Dedifferentiated amniotic fluid mesenchymal stem cell (primary cell): ENCODE measurements at regions not wholly inside any gene's neighbourhood (a gene's known extent, or its start where the extent isn't known, plus 50 kb on each side); places are given as distances from the start of the nearest gene placed in this dataset.
"Not testable (repeated sequence)": the region's sequence is repeated elsewhere in the genome, so short reads cannot be mapped to it uniquely, and the experiment has no call there.

Source experiments
- DNase-seq: peaks from one replicate; pipeline ENCODE4 v3.0.0-alpha.2; 2016; ENCODE audit errors: extremely low spot score

GRCh38 chr14:99995700-99996356, 69.4 kb upstream of the EVL start:
- no peak for DNase-seq

GRCh38 chr14:99996951-99997571, 68.2 kb upstream of the EVL start:
- peak; percentile 28 for DNase-seq

GRCh38 chr14:100000398-100000797, 64.8 kb upstream of the EVL start:
- DNase-seq = not testable (repeated sequence)

- DNase-seq = no peak
Measured at GRCh38 chr14:100004392-100004791, 60.8 kb upstream of the EVL start.

- DNase-seq = no peak
Measured at GRCh38 chr14:100007254-100007653, 58.0 kb upstream of the EVL start.

GRCh38 chr14:100009802-100010201, 55.4 kb upstream of the EVL start:
- DNase-seq = not testable (repeated sequence)

GRCh38 chr14:100010679-100011078, 54.5 kb upstream of the EVL start:
- DNase-seq = no peak

GRCh38 chr14:100011628-100012325, 53.4 kb upstream of the EVL start:
- no peak for DNase-seq

- no peak for DNase-seq
Measured at GRCh38 chr14:100012478-100013327, 52.5 kb upstream of the EVL start.

GRCh38 chr14:100015251-100015655, 50.0 kb upstream of the EVL start:
- no peak for DNase-seq
